ENCODE measurements at regions not wholly inside any gene's neighbourhood (a gene's known extent, or its start where the extent isn't known, plus 50 kb on each side); places are given as distances from the start of the nearest gene placed in this dataset.
"Not testable (repeated sequence)": the region's sequence is repeated elsewhere in the genome, so short reads cannot be mapped to it uniquely, and the experiment has no call there.

GRCh38 chrX:25522443-25523010 lies 506.8 kb upstream of the ARX start:
- H3K9me3 ChIP-seq (ENCODE audit: insufficient read depth in 2 of 2, low read depth in 1 of 2, low read length in 1 of 2), result not testable (repeated sequence)
- CTCF ChIA-PET (ENCODE audit: partially characterized antibody), result interaction anchor here (0.6 to 1.4 kb wide), 4 partner anchors 11 to 115 kb away, joined by 3 to 5 read pairs (median 4); no protein-coding TSS in a partner anchor

More at GRCh38 chrX:25522443-25523010, 506.8 kb upstream of the ARX start:
- H2BK5ac ChIP-seq (ENCODE audit: low read depth, low read length); H3K9ac ChIP-seq (replicated peaks in 1 of 4; ENCODE audit: extremely low read depth in 1 of 4, low read depth in 3 of 4, low read length in 3 of 4); DNase-seq (ENCODE audit: low read depth in 1 of 2, low spot score in 2 of 2); H3K4me3 ChIP-seq (ENCODE audit: extremely low read depth in 1 of 4, insufficient read depth in 2 of 4, low read depth in 3 of 4, low read length in 4 of 4); H3K4me1 ChIP-seq (replicated peaks in 1 of 4; ENCODE audit: control insufficient read depth in 3 of 4, insufficient read depth in 4 of 4, low read length in 3 of 4); H3K23ac ChIP-seq (ENCODE audit: insufficient read length); H3K79me1 ChIP-seq (ENCODE audit: low read depth, low read length); H3K14ac ChIP-seq (ENCODE audit: insufficient read length); H3K56ac ChIP-seq (replicated peaks; ENCODE audit: insufficient read length, low read depth, low read length); H3K18ac ChIP-seq (ENCODE audit: extremely low read depth, low read length); H4K8ac ChIP-seq (ENCODE audit: extremely low read depth, insufficient read depth, low read length); H3K27me3 ChIP-seq (replicated peaks in 1 of 4; ENCODE audit: control insufficient read depth in 3 of 4, extremely low read depth in 1 of 4, insufficient read depth in 3 of 4, low read length in 3 of 4); H3K79me2 ChIP-seq (ENCODE audit: control insufficient read depth in 1 of 2, insufficient read depth in 2 of 2, low read length in 2 of 2); H3K4ac ChIP-seq (replicated peaks; ENCODE audit: insufficient read length, low read depth, low read length); H2AK5ac ChIP-seq (ENCODE audit: low read depth, low read length); H2BK15ac ChIP-seq (ENCODE audit: low read length); FAIRE-seq; H3K27ac ChIP-seq (ENCODE audit: low read depth, low read length); H2BK20ac ChIP-seq (ENCODE audit: low read length); H3K4me2 ChIP-seq (ENCODE audit: insufficient read depth in 1 of 2, low read depth in 2 of 2, low read length in 2 of 2); H2AFZ ChIP-seq (ENCODE audit: low read length); H3K23me2 ChIP-seq (ENCODE audit: low read depth, low read length); H4K5ac ChIP-seq (ENCODE audit: insufficient read length, low read depth, low read length); H4K20me1 ChIP-seq (replicated peaks in 1 of 2; ENCODE audit: control insufficient read depth in 1 of 2, insufficient read depth in 2 of 2, low read length in 2 of 2); H4K91ac ChIP-seq (replicated peaks; ENCODE audit: insufficient read length, low read length); POLR2A ChIA-PET (ENCODE audit: partially characterized antibody); H3K36me3 ChIP-seq (ENCODE audit: control insufficient read depth in 2 of 4, insufficient read depth in 4 of 4, low read length in 3 of 4); H2BK120ac ChIP-seq (replicated peaks; ENCODE audit: low read depth, low read length); H2BK12ac ChIP-seq (ENCODE audit: low read depth, low read length): not testable (repeated sequence)
- WGBS, 2 experiments (ENCODE audit: extremely low coverage in 1 of 2, insufficient coverage in 1 of 2, insufficient read length in 1 of 2, insufficient replicate concordance in 2 of 2, low coverage in 1 of 2, low lambda C conversion rate in 2 of 2, missing lambda C conversion rate in 1 of 2), result 83% methylated on average over 10 of the region's 20 CpGs; no CpG with 5 or more reads in 1 of the 2 experiments
